Hepatocyte (in vitro differentiated cells): ENCODE measurements at regions not wholly inside any gene's neighbourhood (a gene's known extent, or its start where the extent isn't known, plus 50 kb on each side); places are given as distances from the start of the nearest gene placed in this dataset.

Source experiments
- EZH2 ChIP-seq: fragments of 200-600 bp; sonication (generic); IDR thresholded peaks from 2 replicates; pipeline ENCODE4 v1.6.1; 2016; ENCODE audit warnings: antibody characterized with exemption, mild to moderate bottlenecking, borderline replicate concordance
- TF ChIP-seq, protein P1 (sequence below): fragments of 200-600 bp; sonication (generic); IDR thresholded peaks from 2 replicates; pipeline ENCODE4 v1.5.1; 2016; ENCODE audit warnings: antibody characterized with exemption, mild to moderate bottlenecking; ENCODE audit not compliant: poor library complexity

DNA sequence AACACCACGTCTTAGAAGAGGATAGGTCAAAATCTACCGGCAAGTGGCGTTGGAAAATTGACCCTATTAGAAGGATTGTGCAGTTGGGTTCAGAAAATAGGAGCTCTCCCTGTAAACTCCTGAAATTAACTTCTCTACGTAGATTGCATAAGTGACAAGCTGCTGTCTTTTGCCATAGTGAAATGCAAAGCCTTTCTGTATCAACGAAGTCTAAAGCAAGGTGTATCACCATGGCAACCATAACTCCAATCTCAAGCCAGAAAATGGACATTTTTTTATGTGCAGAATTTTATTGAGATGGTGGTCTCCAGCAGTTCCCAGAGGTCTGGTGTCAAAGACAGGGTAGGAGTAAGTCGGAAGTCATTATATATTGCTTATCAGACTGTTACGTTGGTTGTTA is 367.7 kb upstream of the NOVA1 start:
- TF ChIP-seq, protein P1, sequence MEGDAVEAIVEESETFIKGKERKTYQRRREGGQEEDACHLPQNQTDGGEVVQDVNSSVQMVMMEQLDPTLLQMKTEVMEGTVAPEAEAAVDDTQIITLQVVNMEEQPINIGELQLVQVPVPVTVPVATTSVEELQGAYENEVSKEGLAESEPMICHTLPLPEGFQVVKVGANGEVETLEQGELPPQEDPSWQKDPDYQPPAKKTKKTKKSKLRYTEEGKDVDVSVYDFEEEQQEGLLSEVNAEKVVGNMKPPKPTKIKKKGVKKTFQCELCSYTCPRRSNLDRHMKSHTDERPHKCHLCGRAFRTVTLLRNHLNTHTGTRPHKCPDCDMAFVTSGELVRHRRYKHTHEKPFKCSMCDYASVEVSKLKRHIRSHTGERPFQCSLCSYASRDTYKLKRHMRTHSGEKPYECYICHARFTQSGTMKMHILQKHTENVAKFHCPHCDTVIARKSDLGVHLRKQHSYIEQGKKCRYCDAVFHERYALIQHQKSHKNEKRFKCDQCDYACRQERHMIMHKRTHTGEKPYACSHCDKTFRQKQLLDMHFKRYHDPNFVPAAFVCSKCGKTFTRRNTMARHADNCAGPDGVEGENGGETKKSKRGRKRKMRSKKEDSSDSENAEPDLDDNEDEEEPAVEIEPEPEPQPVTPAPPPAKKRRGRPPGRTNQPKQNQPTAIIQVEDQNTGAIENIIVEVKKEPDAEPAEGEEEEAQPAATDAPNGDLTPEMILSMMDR: no peak
- TF ChIP-seq EZH2: no peak
